GM19238 (cell line): ENCODE measurements at regions not wholly inside any gene's neighbourhood (a gene's known extent, or its start where the extent isn't known, plus 50 kb on each side); places are given as distances from the start of the nearest gene placed in this dataset.

Experiments used
- DNase-seq: peaks from one replicate; pipeline ENCODE4 v3.0.0; 2011; ENCODE audit warnings: low spot score; ENCODE audit not compliant: insufficient read length

- DNase-seq = no peak
Observed at GRCh38 chr6:168782187-168782751, 341.3 kb downstream of the SMOC2 start.

GRCh38 chr6:168778201-168778600, 337.2 kb downstream of the SMOC2 start:
- DNase-seq = no peak

GRCh38 chr6:168774381-168774780, 333.4 kb downstream of the SMOC2 start:
- DNase-seq = no peak

GRCh38 chr6:168773788-168774187, 332.8 kb downstream of the SMOC2 start:
- DNase-seq = no peak

- DNase-seq = no peak
Observed at GRCh38 chr6:168765752-168766151, 324.8 kb downstream of the SMOC2 start.

- no peak for DNase-seq
Observed at GRCh38 chr6:168756009-168756634, 315.1 kb downstream of the SMOC2 start.

- no peak for DNase-seq
Observed at GRCh38 chr6:168746643-168747042, 305.7 kb downstream of the SMOC2 start.

GRCh38 chr6:168746013-168746412, 305.0 kb downstream of the SMOC2 start:
- no peak for DNase-seq

GRCh38 chr6:168744861-168745260, 303.9 kb downstream of the SMOC2 start:
- DNase-seq = no peak

- DNase-seq = no peak
Observed at GRCh38 chr6:168741942-168742782, 301.2 kb downstream of the SMOC2 start.

- no peak for DNase-seq
Observed at GRCh38 chr6:168741305-168741704, 300.3 kb downstream of the SMOC2 start.

- DNase-seq = no peak
Observed at GRCh38 chr6:168739381-168739780, 298.4 kb downstream of the SMOC2 start.

- DNase-seq = no peak
Observed at GRCh38 chr6:168737481-168737880, 296.5 kb downstream of the SMOC2 start.

GRCh38 chr6:168737014-168737413, 296.0 kb downstream of the SMOC2 start:
- no peak for DNase-seq

GRCh38 chr6:168736039-168736438, 295.1 kb downstream of the SMOC2 start:
- no peak for DNase-seq

GRCh38 chr6:168735268-168735949, 294.4 kb downstream of the SMOC2 start:
- DNase-seq = no peak

GRCh38 chr6:168734523-168734922, 293.5 kb downstream of the SMOC2 start:
- DNase-seq = no peak

- no peak for DNase-seq
Observed at GRCh38 chr6:168732676-168733075, 291.7 kb downstream of the SMOC2 start.

- no peak for DNase-seq
Observed at GRCh38 chr6:168730931-168731716, 290.1 kb downstream of the SMOC2 start.

GRCh38 chr6:168728056-168728455, 287.1 kb downstream of the SMOC2 start:
- DNase-seq = no peak

- DNase-seq = no peak
Observed at GRCh38 chr6:168726312-168726856, 285.4 kb downstream of the SMOC2 start.
